SK-N-SH (cell line): ENCODE measurements at regions not wholly inside any gene's neighbourhood (a gene's known extent, or its start where the extent isn't known, plus 50 kb on each side); places are given as distances from the start of the nearest gene placed in this dataset.

Experiments
- CTCF ChIA-PET: fragments of 300-600, 350-600 bp; formaldehyde crosslinking; extraction: SDS; loops from one replicate; lab custom pipeline; 2021; lab: Yijun Ruan, JAX
- POLR2A ChIA-PET: fragments of 350-600 bp; sonication (Branson Sonifier 250); formaldehyde crosslinking; extraction: SDS; loops from one replicate; lab custom pipeline; 2020; ENCODE audit warnings: antibody characterized with exemption, inconsistent platforms; lab: Yijun Ruan, JAX
- DNase-seq: peaks from one replicate; pipeline ENCODE4 v3.0.0; 2012
- H2AFZ ChIP-seq: fragments of 200-600 bp; sonication (generic); 2 replicates; pipeline ENCODE4 v1.8.1; 2016; ENCODE audit warnings: antibody characterized with exemption, mild to moderate bottlenecking, low read depth
- H3F3A ChIP-seq: fragments of 200-600 bp; sonication (generic); replicated peaks from 2 replicates; pipeline ENCODE3; 2016; ENCODE audit warnings: antibody characterized with exemption, mild to moderate bottlenecking; ENCODE audit not compliant: insufficient read depth
- H3K27ac ChIP-seq, 2 experiments: fragments of 200-500 bp in 1 of 2; fragments of 200-600 bp in 1 of 2; sonication (Bioruptor generic) in 1 of 2; sonication (generic), shearing (Covaris generic) in 1 of 2; 2 replicates each; pipeline versions ENCODE4 v1.5.1 to v1.6.1; 2014 to 2016; ENCODE audit warnings: low read depth in 2 of 2, inconsistent platforms in 1 of 2, low read length in 1 of 2, mild to moderate bottlenecking in 1 of 2, mixed read lengths in 1 of 2
- H3K27me3 ChIP-seq: fragments of 200-600 bp; sonication (generic), shearing (Covaris generic); 2 replicates; pipeline ENCODE4 v1.6.1; 2016; ENCODE audit warnings: mixed run types; ENCODE audit not compliant: insufficient read depth
- H3K36me3 ChIP-seq, 2 experiments: fragments of 200-500 bp in 1 of 2; fragments of 200-600 bp in 1 of 2; sonication (Bioruptor generic) in 1 of 2; sonication (generic) in 1 of 2; replicated peaks in 1 of 2; 2 replicates each; pipeline versions ENCODE3 to v1.5.1; 2014 to 2016; ENCODE audit warnings: low read length in 1 of 2, mild to moderate bottlenecking in 1 of 2; ENCODE audit not compliant: insufficient read depth in 2 of 2, control insufficient read depth in 1 of 2
- H3K4me1 ChIP-seq, 2 experiments: fragments of 200-500 bp in 1 of 2; fragments of 200-600 bp in 1 of 2; sonication (Bioruptor generic) in 1 of 2; sonication (generic), shearing (Covaris generic) in 1 of 2; 2 replicates each; pipeline versions ENCODE4 v1.5.1 to v1.6.1; 2014 to 2016; ENCODE audit warnings: low read depth in 1 of 2, low read length in 1 of 2, mixed run types in 1 of 2; ENCODE audit not compliant: insufficient read depth in 2 of 2, control insufficient read depth in 1 of 2
- H3K4me2 ChIP-seq: fragments of 200-600 bp; sonication (generic), shearing (Covaris generic); 2 replicates; pipeline ENCODE4 v1.6.1; 2017; ENCODE audit warnings: mixed run types
- H3K4me3 ChIP-seq, 2 experiments: fragments of 200-500 bp in 1 of 2; fragments of 200-600 bp in 1 of 2; sonication (Bioruptor generic) in 1 of 2; sonication (generic), shearing (Covaris generic) in 1 of 2; 2 replicates each; pipeline versions ENCODE4 v1.5.1 to v1.8.1; 2014 to 2016; ENCODE audit warnings: low read depth in 2 of 2, inconsistent platforms in 1 of 2, low read length in 1 of 2, mild to moderate bottlenecking in 1 of 2, mixed read lengths in 1 of 2, moderate library complexity in 1 of 2
- H3K79me2 ChIP-seq: fragments of 200-600 bp; sonication (generic); 2 replicates; pipeline ENCODE4 v1.8.1; 2017; ENCODE audit warnings: mild to moderate bottlenecking; ENCODE audit not compliant: insufficient read depth
- H3K9ac ChIP-seq: fragments of 200-600 bp; sonication (generic); 2 replicates; pipeline ENCODE4 v1.6.1; 2017; ENCODE audit warnings: mixed run types
- H3K9me2 ChIP-seq: fragments of 200-600 bp; sonication (generic); 2 replicates; pipeline ENCODE4 v1.6.1; 2017; ENCODE audit warnings: mixed run types
- H3K9me3 ChIP-seq: fragments of 200-600 bp; sonication (generic); 2 replicates; pipeline ENCODE4 v1.6.1; 2017; ENCODE audit warnings: mixed run types, mild to moderate bottlenecking, moderate library complexity
- H4K20me1 ChIP-seq: fragments of 200-600 bp; sonication (generic); 2 replicates; pipeline ENCODE4 v1.6.1; 2017; ENCODE audit warnings: mild to moderate bottlenecking, mixed run types; ENCODE audit not compliant: insufficient read depth
- CHD2 ChIP-seq: fragments of 150-350 bp; IDR thresholded peaks from 2 replicates; pipeline ENCODE4 v1.6.1; 2018; ENCODE audit warnings: low read length; ENCODE audit not compliant: partially characterized antibody
- CTCF ChIP-seq: fragments of 200-600 bp; sonication (generic); IDR thresholded peaks from 2 replicates; pipeline ENCODE4 v1.6.1; 2017; ENCODE audit warnings: antibody characterized with exemption, mild to moderate bottlenecking, moderate library complexity
- EP300 ChIP-seq, 2 experiments: IDR thresholded peaks; 2 replicates each; pipeline versions ENCODE4 v1.4.0 to v1.6.1; 2012; ENCODE audit warnings: borderline replicate concordance in 1 of 2, low read depth in 1 of 2, low read length in 1 of 2
- EZH2phosphoT487 ChIP-seq: fragments of 200-600 bp; sonication (generic); IDR thresholded peaks from 2 replicates; pipeline ENCODE4 v1.6.1; 2017; ENCODE audit warnings: low read depth, mixed run types, mild to moderate bottlenecking, antibody characterized with exemption, moderate library complexity, borderline replicate concordance
- GABPA ChIP-seq: IDR thresholded peaks from 2 replicates; pipeline ENCODE4 v1.4.0; 2012; ENCODE audit warnings: low read depth, mild to moderate bottlenecking
- JUND ChIP-seq: IDR thresholded peaks from 2 replicates; pipeline ENCODE4 v1.4.0; 2012
- MXI1 ChIP-seq: IDR thresholded peaks from 2 replicates; pipeline ENCODE4 v1.6.1; 2012; ENCODE audit warnings: mild to moderate bottlenecking, low read depth, low read length, improper control_type of control experiment
- NFIC ChIP-seq: IDR thresholded peaks from 2 replicates; pipeline ENCODE4 v1.4.0; 2012; ENCODE audit warnings: borderline replicate concordance
- NRF1 ChIP-seq: IDR thresholded peaks from 2 replicates; pipeline ENCODE4 v1.6.1; 2012; ENCODE audit warnings: low read depth, mild to moderate bottlenecking, low read length
- RAD21 ChIP-seq: IDR thresholded peaks from 2 replicates; pipeline ENCODE4 v1.6.1; 2012; ENCODE audit warnings: mild to moderate bottlenecking, low read length
- RCOR1 ChIP-seq: fragments of 150-350 bp; IDR thresholded peaks from 2 replicates; pipeline ENCODE4 v1.6.1; 2017; ENCODE audit warnings: antibody characterized with exemption, low read length
- SIN3A ChIP-seq: IDR thresholded peaks from 2 replicates; pipeline ENCODE4 v1.6.1; 2012; ENCODE audit warnings: low read depth, mild to moderate bottlenecking, low read length, moderate library complexity, borderline replicate concordance
- TEAD4 ChIP-seq: IDR thresholded peaks from 2 replicates; pipeline ENCODE4 v1.4.0; 2012; ENCODE audit warnings: mild to moderate bottlenecking, borderline replicate concordance; ENCODE audit not compliant: insufficient read depth
- YY1 ChIP-seq: IDR thresholded peaks from 2 replicates; pipeline ENCODE4 v1.4.0; 2012; ENCODE audit warnings: low read depth, mild to moderate bottlenecking
- WGBS: methylation state at CpG from one replicate; pipeline ENCODE4 v1.1.6; 2017; ENCODE audit warnings: low lambda C conversion rate; 5-methylcytosine and 5-hydroxymethylcytosine counted together
- TF ChIP-seq, protein P1 (sequence below): IDR thresholded peaks from 2 replicates; pipeline ENCODE4; 2012
- TF ChIP-seq, protein P2 (sequence below): IDR thresholded peaks from 2 replicates; pipeline ENCODE4 v1.4.0; 2012; ENCODE audit warnings: low read depth

- H3K9me2 ChIP-seq = no peaks in the 10 kb centered on the region
- H3K9ac ChIP-seq = no peak overlapping the region
- no peak overlapping the region for H3K27ac ChIP-seq
- TF ChIP-seq YY1 (no peak), CTCF (no peak), NFIC (no peak), JUND (no peak), MXI1 (no peak), TEAD4 (no peak), EP300 (IDR thresholded peaks at IDR 0.05; ENCODE audit: borderline replicate concordance in 1 of 2, low read depth in 1 of 2, low read length in 1 of 2) (no peak), EZH2phosphoT487 (no peak)
- TF ChIP-seq, protein P1, sequence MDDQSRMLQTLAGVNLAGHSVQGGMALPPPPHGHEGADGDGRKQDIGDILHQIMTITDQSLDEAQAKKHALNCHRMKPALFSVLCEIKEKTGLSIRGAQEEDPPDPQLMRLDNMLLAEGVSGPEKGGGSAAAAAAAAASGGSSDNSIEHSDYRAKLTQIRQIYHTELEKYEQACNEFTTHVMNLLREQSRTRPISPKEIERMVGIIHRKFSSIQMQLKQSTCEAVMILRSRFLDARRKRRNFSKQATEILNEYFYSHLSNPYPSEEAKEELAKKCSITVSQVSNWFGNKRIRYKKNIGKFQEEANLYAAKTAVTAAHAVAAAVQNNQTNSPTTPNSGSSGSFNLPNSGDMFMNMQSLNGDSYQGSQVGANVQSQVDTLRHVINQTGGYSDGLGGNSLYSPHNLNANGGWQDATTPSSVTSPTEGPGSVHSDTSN = no peak
- WGBS = 75% methylated on average over 4 of the region's 4 CpGs
- no peaks in the 10 kb centered on the region for H3K36me3 ChIP-seq
- CTCF ChIA-PET = no interaction called here
- H2AFZ ChIP-seq = no peak overlapping the region
- H4K20me1 ChIP-seq = no peaks in the 10 kb centered on the region
- POLR2A ChIA-PET = no interaction called here
- no peaks in the 10 kb centered on the region for H3F3A ChIP-seq
- no peaks in the 10 kb centered on the region for H3K27me3 ChIP-seq
- H3K4me2 ChIP-seq = no peak overlapping the region
- H3K9me3 ChIP-seq = no peaks in the 10 kb centered on the region
- no peaks in the 10 kb centered on the region for H3K79me2 ChIP-seq
- H3K4me3 ChIP-seq = no peak overlapping the region
- no peak for DNase-seq
- H3K4me1 ChIP-seq = peaks cover 4 to 14% of the 10 kb centered on the region in 2 experiments; a peak in 2 of 4 replicates
Measured at GRCh38 chr2:12010779-12011178, 264.3 kb downstream of the LPIN1 start.

GRCh38 chr2:12014088-12014960 is 267.9 kb downstream of the LPIN1 start:
- no peaks in the 10 kb centered on the region for H3K9me2 ChIP-seq
- no peaks in the 10 kb centered on the region for H3F3A ChIP-seq
- TF ChIP-seq NRF1 (no peak), CHD2 (no peak), TEAD4 (no peak), NFIC (no peak), SIN3A (no peak), RAD21 (no peak), EP300 (IDR thresholded peaks at IDR 0.05; ENCODE audit: borderline replicate concordance in 1 of 2, low read depth in 1 of 2, low read length in 1 of 2) (no peak), EZH2phosphoT487 (no peak), GABPA (no peak), RCOR1 (no peak), CTCF (no peak)
- TF ChIP-seq, protein P2, sequence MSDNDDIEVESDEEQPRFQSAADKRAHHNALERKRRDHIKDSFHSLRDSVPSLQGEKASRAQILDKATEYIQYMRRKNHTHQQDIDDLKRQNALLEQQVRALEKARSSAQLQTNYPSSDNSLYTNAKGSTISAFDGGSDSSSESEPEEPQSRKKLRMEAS = no peak
- no peaks in the 10 kb centered on the region for H3K79me2 ChIP-seq
- H3K36me3 ChIP-seq = no peaks in the 10 kb centered on the region
- H3K27me3 ChIP-seq = no peaks in the 10 kb centered on the region
- WGBS = 63% methylated on average over 9 of the region's 9 CpGs
- CTCF ChIA-PET = interaction anchor here (0.6 to 1.0 kb wide), 2 partner anchors 9 to 72 kb away, joined by 3 read pairs; no protein-coding TSS in a partner anchor
- no peak for DNase-seq
- H3K9me3 ChIP-seq = no peaks in the 10 kb centered on the region
- H3K27ac ChIP-seq = no peak overlapping the region
- POLR2A ChIA-PET = no interaction called here
- H3K4me3 ChIP-seq = no peak overlapping the region
- H3K4me2 ChIP-seq = no peak overlapping the region
- H3K9ac ChIP-seq = no peak overlapping the region
- peaks cover 0 to 8% of the 10 kb centered on the region in 2 experiments; a peak in 2 of 4 replicates for H3K4me1 ChIP-seq
- H4K20me1 ChIP-seq = no peaks in the 10 kb centered on the region
- no peak overlapping the region for H2AFZ ChIP-seq
